H7 (cell line): ENCODE measurements at regions not wholly inside any gene's neighbourhood (a gene's known extent, or its start where the extent isn't known, plus 50 kb on each side); places are given as distances from the start of the nearest gene placed in this dataset.

Experiments used
- DNase-seq: peaks from one replicate; pipeline ENCODE4 v3.0.0; 2012
- H3K27me3 ChIP-seq: 2 replicates; pipeline ENCODE4 v1.6.0; 2011; ENCODE audit warnings: mild to moderate bottlenecking, low read length; ENCODE audit not compliant: control insufficient read depth, insufficient read depth
- H3K36me3 ChIP-seq: replicated peaks from 2 replicates; pipeline ENCODE4 v1.5.1; 2011; ENCODE audit warnings: low read length; ENCODE audit not compliant: control insufficient read depth, insufficient read depth
- H3K4me3 ChIP-seq: 2 replicates; pipeline ENCODE4 v1.5.1; 2011; ENCODE audit warnings: low read depth, mild to moderate bottlenecking, control low read depth, low read length, moderate library complexity; ENCODE audit not compliant: insufficient read depth

GRCh38 chr6:41466437-41466990 lies 79.7 kb upstream of the FOXP4 start:
- Histone ChIP-seq H3K36me3 (no peaks in the 10 kb centered on the region), H3K27me3 (peaks cover 60% of the 10 kb centered on the region), H3K4me3 (no peak overlapping the region)
- no peak for DNase-seq

- Histone ChIP-seq H3K27me3 (peaks cover 61% of the 10 kb centered on the region), H3K36me3 (no peaks in the 10 kb centered on the region)
These were observed 79.1 kb upstream of the FOXP4 start for GRCh38 chr6:41467061-41467460.

GRCh38 chr6:41467627-41468404 lies 78.4 kb upstream of the FOXP4 start:
- Histone ChIP-seq H3K36me3 (no peaks in the 10 kb centered on the region), H3K27me3 (peaks cover 64% of the 10 kb centered on the region), H3K4me3 (no peak overlapping the region)
- no peak for DNase-seq

More at GRCh38 chr6:41467061-41467460, 79.1 kb upstream of the FOXP4 start:
- H3K4me3 ChIP-seq = no peak overlapping the region
- no peak for DNase-seq

- no peak for DNase-seq
- H3K27me3 ChIP-seq = peaks cover 64% of the 10 kb centered on the region
These were observed 76.8 kb upstream of the FOXP4 start for GRCh38 chr6:41469156-41470028.

GRCh38 chr6:41470029-41470330 lies 76.2 kb upstream of the FOXP4 start:
- H3K27me3 ChIP-seq = peaks cover 63% of the 10 kb centered on the region
- DNase-seq = peak; percentile 86
- peak overlapping the region; percentile 36 for H3K4me3 ChIP-seq
- no peaks in the 10 kb centered on the region for H3K36me3 ChIP-seq

More at GRCh38 chr6:41469156-41470028, 76.8 kb upstream of the FOXP4 start:
- no peaks in the 10 kb centered on the region for H3K36me3 ChIP-seq
- H3K4me3 ChIP-seq = peak overlapping the region; percentile 36

- peaks cover 62% of the 10 kb centered on the region for H3K27me3 ChIP-seq
- DNase-seq = peak; percentile 86
- H3K4me3 ChIP-seq = peak overlapping the region; percentile 36
- H3K36me3 ChIP-seq = no peaks in the 10 kb centered on the region
These were observed 75.7 kb upstream of the FOXP4 start for GRCh38 chr6:41470331-41471063.

GRCh38 chr6:41471064-41471895 lies 74.9 kb upstream of the FOXP4 start:
- no peaks in the 10 kb centered on the region for H3K36me3 ChIP-seq
- peaks cover 69% of the 10 kb centered on the region for H3K27me3 ChIP-seq
- H3K4me3 ChIP-seq = peak overlapping the region; percentile 36; the same call in 1 of the 2 replicates
- no peak for DNase-seq

GRCh38 chr6:41474213-41474933 lies 71.8 kb upstream of the FOXP4 start:
- DNase-seq = no peak
- peaks cover 51% of the 10 kb centered on the region for H3K27me3 ChIP-seq
- H3K36me3 ChIP-seq = no peaks in the 10 kb centered on the region
- H3K4me3 ChIP-seq = no peak overlapping the region

- DNase-seq = no peak
- H3K4me3 ChIP-seq = no peak overlapping the region
- peaks cover 43% of the 10 kb centered on the region for H3K27me3 ChIP-seq
- no peaks in the 10 kb centered on the region for H3K36me3 ChIP-seq
These were observed 71.0 kb upstream of the FOXP4 start for GRCh38 chr6:41475164-41475563.

- H3K36me3 ChIP-seq = no peaks in the 10 kb centered on the region
- no peak overlapping the region for H3K4me3 ChIP-seq
- H3K27me3 ChIP-seq = peaks cover 36% of the 10 kb centered on the region
- no peak for DNase-seq
These were observed 70.3 kb upstream of the FOXP4 start for GRCh38 chr6:41475737-41476357.

GRCh38 chr6:41476401-41476800 lies 69.8 kb upstream of the FOXP4 start:
- peaks cover 31% of the 10 kb centered on the region for H3K27me3 ChIP-seq
- no peak overlapping the region for H3K4me3 ChIP-seq
- DNase-seq = no peak
- H3K36me3 ChIP-seq = no peaks in the 10 kb centered on the region

- Histone ChIP-seq H3K36me3 (no peaks in the 10 kb centered on the region), H3K27me3 (peaks cover 19% of the 10 kb centered on the region), H3K4me3 (no peak overlapping the region)
- no peak for DNase-seq
These were observed 68.6 kb upstream of the FOXP4 start for GRCh38 chr6:41477572-41477971.

- H3K4me3 ChIP-seq = no peak overlapping the region
- H3K27me3 ChIP-seq = no peaks in the 10 kb centered on the region; the same call in 1 of the 2 replicates
- DNase-seq = no peak
- H3K36me3 ChIP-seq = no peaks in the 10 kb centered on the region
These were observed 62.2 kb upstream of the FOXP4 start for GRCh38 chr6:41483943-41484342.
